HAP-1 (cell line): ENCODE measurements at regions not wholly inside any gene's neighbourhood (a gene's known extent, or its start where the extent isn't known, plus 50 kb on each side); places are given as distances from the start of the nearest gene placed in this dataset.
"Not testable (repeated sequence)": the region's sequence is repeated elsewhere in the genome, so short reads cannot be mapped to it uniquely, and the experiment has no call there.

ENCODE experiments used
- DNase-seq, 2 experiments: peaks; one replicate each; pipeline ENCODE4 v3.0.0-alpha.2; 2016 to 2020; ENCODE audit warnings: low spot score in 2 of 2
- H3K27me3 ChIP-seq: fragments of 250-450 bp; sonication (Bioruptor Pico); 2 replicates; pipeline ENCODE4 v1.5.1; 2020; ENCODE audit warnings: low read depth, mild to moderate bottlenecking, moderate library complexity
- H3K36me3 ChIP-seq: fragments of 250-450 bp; sonication (Bioruptor Pico); replicated peaks from 2 replicates; pipeline ENCODE4 v1.5.1; 2020; ENCODE audit warnings: mild to moderate bottlenecking
- H3K4me1 ChIP-seq: fragments of 250-450 bp; sonication (Bioruptor Pico); 2 replicates; pipeline ENCODE4 v1.5.1; 2020; ENCODE audit warnings: mild to moderate bottlenecking
- H3K4me3 ChIP-seq: fragments of 250-450 bp; sonication (Bioruptor Pico); 2 replicates; pipeline ENCODE4 v1.5.1; 2020; ENCODE audit warnings: mild to moderate bottlenecking, moderate library complexity
- H3K9me3 ChIP-seq: fragments of 250-450 bp; sonication (Bioruptor Pico); 2 replicates; pipeline ENCODE4 v1.5.1; 2020; ENCODE audit warnings: mild to moderate bottlenecking, moderate library complexity
- in situ Hi-C: fragments of 300-500 bp; cut with MboI; formaldehyde crosslinking; loops from 3 replicates; pipeline ENCODE4 v1.14.3; 2020; ENCODE audit warnings: low sequenced_read_pairs, inconsistent platforms, mixed read lengths

DNA sequence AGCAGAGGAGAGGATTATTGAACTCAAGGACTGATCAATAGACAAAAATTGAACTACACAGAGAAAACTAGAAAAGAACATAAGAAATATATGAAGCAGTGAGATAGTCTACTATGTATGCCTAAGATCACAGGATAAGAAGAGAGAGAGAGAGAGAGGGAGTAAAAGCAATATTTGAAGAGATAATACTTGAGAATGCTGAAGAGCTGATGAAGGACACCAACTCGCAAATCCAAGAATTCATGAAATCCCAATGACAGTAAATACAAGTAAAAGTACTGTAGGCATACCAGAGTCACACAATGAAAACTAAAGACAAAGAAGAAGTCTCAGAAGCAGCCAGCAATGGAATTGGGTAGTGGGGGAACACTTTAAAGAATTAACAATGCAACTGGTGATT lies 260.1 kb upstream of the SPAG17 start:
- Histone ChIP-seq H3K4me1 (no peaks in the 10 kb centered on the region), H3K27me3 (no peaks in the 10 kb centered on the region), H3K36me3 (no peaks in the 10 kb centered on the region), H3K9me3 (no peaks in the 10 kb centered on the region), H3K4me3 (no peak overlapping the region)
- DNase-seq, result no peak
- in situ Hi-C loops, result no loop called here

DNA sequence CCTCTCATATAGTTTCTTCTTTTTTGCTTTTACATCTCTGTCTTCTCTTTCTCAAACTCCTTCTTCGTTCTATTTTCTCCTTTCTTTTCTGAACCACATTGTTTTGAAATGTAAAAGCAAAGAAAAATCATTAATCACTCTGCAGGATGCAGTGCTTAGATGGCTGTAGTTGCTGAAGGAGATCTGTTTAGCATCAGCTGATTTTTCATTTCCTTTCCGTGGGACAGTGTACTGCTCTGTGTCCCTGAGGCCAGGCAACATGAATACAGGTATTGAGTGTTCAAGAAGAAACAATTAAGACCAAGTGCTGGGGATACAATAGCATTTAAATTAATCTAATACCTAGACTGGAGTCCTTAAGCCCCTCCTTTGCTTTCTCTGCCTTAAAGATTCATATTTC lies 257.2 kb upstream of the SPAG17 start:
- in situ Hi-C loops, result no loop called here
- no peak for DNase-seq
- Histone ChIP-seq H3K36me3 (no peaks in the 10 kb centered on the region), H3K27me3 (no peaks in the 10 kb centered on the region), H3K9me3 (no peaks in the 10 kb centered on the region), H3K4me3 (no peak overlapping the region), H3K4me1 (no peaks in the 10 kb centered on the region)

GRCh38 chr1:118437664-118438063 lies 252.6 kb upstream of the SPAG17 start:
- Histone ChIP-seq H3K9me3 (no peaks in the 10 kb centered on the region), H3K27me3 (no peaks in the 10 kb centered on the region), H3K4me3 (no peak overlapping the region), H3K4me1 (no peaks in the 10 kb centered on the region), H3K36me3 (no peaks in the 10 kb centered on the region)
- no peak for DNase-seq
- in situ Hi-C loops, result no loop called here

GRCh38 chr1:118429856-118430255 lies 244.8 kb upstream of the SPAG17 start:
- H3K27me3 ChIP-seq, result no peaks in the 10 kb centered on the region; the same call in 1 of the 2 replicates
- no peak for DNase-seq
- no peak overlapping the region for H3K4me3 ChIP-seq
- no peaks in the 10 kb centered on the region for H3K36me3 ChIP-seq
- H3K9me3 ChIP-seq, result no peaks in the 10 kb centered on the region
- H3K4me1 ChIP-seq, result no peaks in the 10 kb centered on the region
- in situ Hi-C loops, result no loop called here

DNA sequence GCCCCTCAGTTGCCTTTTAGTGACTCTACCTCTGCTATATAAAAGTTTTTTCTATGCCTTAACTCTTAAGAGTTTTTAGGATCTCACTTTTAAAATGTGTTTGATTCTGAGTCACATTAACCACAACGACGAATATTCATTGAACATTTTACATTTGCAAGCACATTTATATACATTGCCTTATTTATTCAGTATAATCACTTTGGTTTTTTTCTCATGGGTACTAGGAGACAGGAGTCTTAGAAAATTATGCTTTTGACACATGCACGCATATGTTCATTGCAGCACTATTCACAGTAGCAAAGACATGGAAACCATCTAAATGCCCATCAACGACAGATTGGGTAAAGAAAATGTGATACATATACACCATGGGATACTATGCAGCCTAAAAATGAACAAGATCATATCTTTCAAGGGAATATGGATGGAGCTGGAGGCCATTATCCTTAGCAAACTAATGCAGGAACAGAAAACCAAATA lies 236.9 kb upstream of the SPAG17 start:
- DNase-seq, result no peak
- in situ Hi-C loops, result no loop called here
- Histone ChIP-seq H3K4me3 (no peak overlapping the region), H3K27me3 (no peaks in the 10 kb centered on the region), H3K9me3 (no peaks in the 10 kb centered on the region), H3K36me3 (no peaks in the 10 kb centered on the region), H3K4me1 (no peaks in the 10 kb centered on the region)

GRCh38 chr1:118404024-118404423 lies 219.0 kb upstream of the SPAG17 start:
- Histone ChIP-seq H3K4me1 (no peaks in the 10 kb centered on the region), H3K27me3 (no peaks in the 10 kb centered on the region), H3K9me3 (no peaks in the 10 kb centered on the region), H3K4me3 (no peak overlapping the region), H3K36me3 (no peaks in the 10 kb centered on the region)
- in situ Hi-C loops, result no loop called here
- no peak for DNase-seq

DNA sequence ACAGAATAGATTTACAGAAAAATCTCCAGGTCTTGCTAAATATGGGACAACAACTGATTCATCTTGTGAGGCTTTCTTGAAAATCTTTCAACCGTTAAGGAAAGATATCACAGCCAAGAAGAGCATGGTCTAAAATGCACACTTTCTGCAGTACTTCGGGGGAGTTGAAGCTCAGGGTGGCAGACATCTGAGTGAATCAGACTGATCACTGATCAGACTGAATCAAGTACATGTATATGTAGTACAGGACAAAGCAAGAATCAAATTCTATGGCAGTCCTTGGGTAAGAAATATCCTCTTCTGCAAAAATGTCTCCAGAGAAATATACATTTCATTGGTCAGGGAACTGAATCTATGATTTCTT lies 212.4 kb upstream of the SPAG17 start:
- in situ Hi-C loops, result no loop called here
- H3K4me3 ChIP-seq, result no peak overlapping the region
- H3K4me1 ChIP-seq, result no peaks in the 10 kb centered on the region

GRCh38 chr1:118396829-118397495 lies 211.9 kb upstream of the SPAG17 start:
- H3K4me1 ChIP-seq, result no peaks in the 10 kb centered on the region
- no peaks in the 10 kb centered on the region for H3K36me3 ChIP-seq
- H3K27me3 ChIP-seq, result no peaks in the 10 kb centered on the region
- H3K9me3 ChIP-seq, result no peaks in the 10 kb centered on the region
- H3K4me3 ChIP-seq, result no peak overlapping the region
- in situ Hi-C loops, result no loop called here
- no peak for DNase-seq

More for the DNA sequence above, 212.4 kb upstream of the SPAG17 start:
- Histone ChIP-seq H3K9me3 (no peaks in the 10 kb centered on the region), H3K36me3 (no peaks in the 10 kb centered on the region), H3K27me3 (no peaks in the 10 kb centered on the region)
- no peak for DNase-seq

GRCh38 chr1:118396279-118396678 lies 211.3 kb upstream of the SPAG17 start:
- Histone ChIP-seq H3K4me3 (no peak overlapping the region), H3K27me3 (no peaks in the 10 kb centered on the region), H3K36me3 (no peaks in the 10 kb centered on the region), H3K9me3 (no peaks in the 10 kb centered on the region), H3K4me1 (no peaks in the 10 kb centered on the region)
- DNase-seq, result no peak
- in situ Hi-C loops, result no loop called here

GRCh38 chr1:118395430-118395991 lies 210.5 kb upstream of the SPAG17 start:
- H3K4me3 ChIP-seq, result no peak overlapping the region
- no peaks in the 10 kb centered on the region for H3K27me3 ChIP-seq
- no peaks in the 10 kb centered on the region for H3K4me1 ChIP-seq
- DNase-seq, result no peak
- H3K36me3 ChIP-seq, result no peaks in the 10 kb centered on the region
- in situ Hi-C loops, result no loop called here
- no peaks in the 10 kb centered on the region for H3K9me3 ChIP-seq

GRCh38 chr1:118390955-118391354 lies 205.9 kb upstream of the SPAG17 start:
- Histone ChIP-seq H3K9me3 (no peaks in the 10 kb centered on the region), H3K36me3 (no peaks in the 10 kb centered on the region), H3K4me1 (no peaks in the 10 kb centered on the region), H3K4me3 (no peak overlapping the region), H3K27me3 (no peaks in the 10 kb centered on the region)
- in situ Hi-C loops, result no loop called here
- no peak for DNase-seq

DNA sequence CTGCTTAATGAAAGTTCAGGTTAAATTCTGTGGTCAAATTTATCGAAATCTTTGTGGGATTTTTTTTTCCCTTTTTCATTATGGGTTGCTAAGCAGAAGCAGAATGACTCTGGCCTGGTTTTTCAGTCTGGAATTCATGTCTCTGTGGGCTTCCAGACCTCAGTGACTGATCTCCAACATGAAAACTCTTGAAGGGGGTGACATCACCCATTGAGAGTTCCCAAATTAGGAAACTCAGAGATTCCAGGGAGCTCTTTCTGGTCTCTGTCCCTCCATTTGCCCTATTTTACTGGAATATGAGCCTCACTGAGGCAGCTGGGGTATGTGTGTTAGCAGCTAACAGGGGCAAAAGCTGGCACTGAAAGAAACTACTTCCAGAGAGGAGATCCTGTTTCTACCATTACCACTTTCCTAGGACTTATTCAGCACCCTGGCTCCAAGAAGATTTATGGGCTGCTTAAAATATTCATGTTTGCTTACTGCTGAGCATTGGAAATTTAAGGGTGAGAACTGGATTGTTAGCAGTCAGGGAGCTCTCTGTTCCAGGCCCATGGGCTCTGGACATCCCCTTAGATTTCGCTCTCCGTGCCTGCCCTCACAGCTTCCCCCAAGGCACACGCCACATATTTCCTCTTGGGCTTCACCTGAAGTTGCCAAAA lies 203.4 kb upstream of the SPAG17 start:
- Histone ChIP-seq H3K4me1 (no peaks in the 10 kb centered on the region), H3K27me3 (no peaks in the 10 kb centered on the region; the same call in 1 of the 2 replicates), H3K9me3 (no peaks in the 10 kb centered on the region), H3K36me3 (no peaks in the 10 kb centered on the region), H3K4me3 (no peak overlapping the region)
- no peak for DNase-seq
- in situ Hi-C loops, result no loop called here

DNA sequence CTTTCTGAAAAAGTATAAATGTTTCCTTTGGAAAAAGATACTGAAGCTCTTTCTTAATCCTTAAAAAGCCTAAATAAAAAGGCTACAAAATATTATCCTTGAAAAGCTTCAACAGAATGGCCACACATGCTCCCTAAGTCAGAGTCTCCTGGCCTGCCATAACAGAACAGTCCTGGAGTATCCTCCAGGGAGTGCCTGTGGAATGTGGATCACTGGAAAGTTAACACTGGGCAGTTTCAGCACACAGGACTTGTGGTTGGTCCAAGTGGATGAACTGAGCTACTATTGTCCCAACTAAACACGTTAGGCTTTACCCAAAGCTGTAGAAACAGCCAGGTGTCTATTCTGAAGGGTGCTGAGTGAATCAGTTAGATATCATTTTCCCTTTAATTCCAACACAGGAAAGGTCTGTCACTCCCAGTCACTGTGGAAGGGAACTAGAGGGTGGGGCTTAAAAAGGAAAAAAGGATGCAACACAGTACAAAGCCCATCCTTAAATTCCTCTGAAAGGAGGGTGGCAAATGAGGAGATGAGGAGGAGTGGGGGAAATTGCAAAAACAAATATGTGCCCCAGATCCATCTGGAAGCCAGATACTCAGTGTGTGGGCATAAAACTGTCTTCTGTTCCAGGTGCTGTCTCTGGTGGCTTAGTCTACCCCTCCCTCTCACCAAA lies 196.3 kb upstream of the SPAG17 start:
- Histone ChIP-seq H3K36me3 (no peaks in the 10 kb centered on the region), H3K27me3 (no peaks in the 10 kb centered on the region; the same call in 1 of the 2 replicates), H3K4me1 (no peaks in the 10 kb centered on the region), H3K9me3 (no peaks in the 10 kb centered on the region), H3K4me3 (no peak overlapping the region)
- in situ Hi-C loops, result no loop called here
- no peak for DNase-seq

DNA sequence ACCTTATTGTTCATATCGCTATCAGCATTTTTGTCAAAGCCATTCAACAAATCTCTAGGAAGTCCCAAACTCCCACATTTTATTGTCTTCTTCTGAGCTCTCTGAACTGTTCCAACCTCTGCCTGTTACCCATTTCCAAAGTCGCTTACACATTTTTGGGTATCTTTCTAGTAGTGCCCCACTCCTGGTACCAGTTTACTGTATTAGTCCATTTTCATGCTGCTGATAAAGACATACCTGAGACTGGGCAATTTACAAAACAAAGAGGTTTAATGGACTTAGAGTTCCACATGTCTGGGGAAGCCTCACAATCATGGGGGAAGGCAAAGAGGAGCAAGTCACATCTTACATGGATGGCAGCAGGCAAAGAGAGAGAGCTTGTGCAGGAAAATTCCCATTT lies 192.2 kb upstream of the SPAG17 start:
- in situ Hi-C loops, H3K4me3 ChIP-seq, H3K27me3 ChIP-seq, DNase-seq, H3K9me3 ChIP-seq, H3K36me3 ChIP-seq, H3K4me1 ChIP-seq: not testable (repeated sequence)
